BLaER1 treated with 17β-estradiol and CSF1 and Interleukin-3, amounts not matched to agents 10 nM and 100 nM (cell line): ENCODE measurements at regions not wholly inside any gene's neighbourhood (a gene's known extent, or its start where the extent isn't known, plus 50 kb on each side); places are given as distances from the start of the nearest gene placed in this dataset.
A peak's percentile ranks its signal among the peaks of the same experiment; 100 is the strongest.

Source experiments
- H3K27ac ChIP-seq, 11 experiments: shearing (Covaris generic); formaldehyde crosslinking; 2 replicates each; pipeline ENCODE4 v1.8.1; 2022
- H3K27me3 ChIP-seq, 11 experiments: shearing (Covaris generic); formaldehyde crosslinking; 2 replicates each; pipeline ENCODE4 v1.8.1; 2022
- H3K36me3 ChIP-seq, 11 experiments: shearing (Covaris generic); formaldehyde crosslinking; 2 replicates each; pipeline ENCODE4 v1.8.1; 2022
- H3K4me1 ChIP-seq, 10 experiments: shearing (Covaris generic); formaldehyde crosslinking; 2 replicates each; pipeline ENCODE4 v1.8.1; 2022
- H3K4me2 ChIP-seq, 11 experiments: shearing (Covaris generic); formaldehyde crosslinking; 2 replicates each; pipeline ENCODE4 v1.8.1; 2022
- H3K4me3 ChIP-seq, 10 experiments: shearing (Covaris generic); formaldehyde crosslinking; 2 replicates each; pipeline ENCODE4 v1.8.1; 2022
- H3K9ac ChIP-seq, 11 experiments: shearing (Covaris generic); formaldehyde crosslinking; 2 replicates each; pipeline ENCODE4 v1.8.1; 2022
- H3K9me3 ChIP-seq, 11 experiments: shearing (Covaris generic); formaldehyde crosslinking; replicated peaks in 1 of 11; 2 replicates each; pipeline ENCODE4 v1.8.1; 2022
- H4K20me1 ChIP-seq, 11 experiments: shearing (Covaris generic); formaldehyde crosslinking; 2 replicates each; pipeline ENCODE4 v1.8.1; 2022
- Cebpa-rat ChIP-seq, 11 experiments: shearing (Covaris generic); IDR thresholded peaks; 2 replicates each; pipeline ENCODE4 v1.8.1; 2022

GRCh38 chr4:136484996-136485395 lies 1047.3 kb downstream of the PCDH18 start:
- Histone ChIP-seq H3K4me1 (no peaks in the 10 kb centered on the region), H3K9me3 (no peaks in the 10 kb centered on the region), H3K36me3 (no peaks in the 10 kb centered on the region), H3K4me3 (no peak overlapping the region), H4K20me1 (no peaks in the 10 kb centered on the region), H3K4me2 (no peak overlapping the region), H3K9ac (no peak overlapping the region), H3K27ac (no peak overlapping the region), H3K27me3 (no peaks in the 10 kb centered on the region)
- no peak for TF ChIP-seq Cebpa-rat (IDR thresholded peaks at IDR 0.05)

- H3K9me3 ChIP-seq: no peaks in the 10 kb centered on the region
- H3K4me2 ChIP-seq: no peak overlapping the region
- no peak overlapping the region for H3K27ac ChIP-seq
- no peak for TF ChIP-seq Cebpa-rat (IDR thresholded peaks at IDR 0.05)
- no peaks in the 10 kb centered on the region for H3K36me3 ChIP-seq
- no peak overlapping the region for H3K4me3 ChIP-seq
- H3K4me1 ChIP-seq: no peaks in the 10 kb centered on the region
- no peak overlapping the region for H3K9ac ChIP-seq
- H4K20me1 ChIP-seq: no peaks in the 10 kb centered on the region
- no peaks in the 10 kb centered on the region for H3K27me3 ChIP-seq
Measured at GRCh38 chr4:136476753-136477152, 1055.5 kb downstream of the PCDH18 start.

- no peak overlapping the region for H3K27ac ChIP-seq
Measured at GRCh38 chr4:136471051-136471450, 1061.2 kb downstream of the PCDH18 start.

GRCh38 chr4:136465691-136466090 lies 1066.6 kb downstream of the PCDH18 start:
- Histone ChIP-seq H3K9me3 (peaks cover 0 to 7% (median 0%) of the 10 kb centered on the region in 11 experiments; a peak in 4 of 22 replicates), H4K20me1 (no peaks in the 10 kb centered on the region), H3K4me2 (no peak overlapping the region), H3K9ac (no peak overlapping the region), H3K36me3 (no peaks in the 10 kb centered on the region), H3K27ac (no peak overlapping the region), H3K4me1 (no peaks in the 10 kb centered on the region), H3K27me3 (no peaks in the 10 kb centered on the region), H3K4me3 (no peak overlapping the region)
- no peak for TF ChIP-seq Cebpa-rat (IDR thresholded peaks at IDR 0.05)

More at GRCh38 chr4:136471051-136471450, 1061.2 kb downstream of the PCDH18 start:
- no peaks in the 10 kb centered on the region for H3K36me3 ChIP-seq
- H4K20me1 ChIP-seq: no peaks in the 10 kb centered on the region
- H3K9ac ChIP-seq: no peak overlapping the region
- H3K4me3 ChIP-seq: no peak overlapping the region
- no peak for TF ChIP-seq Cebpa-rat (IDR thresholded peaks at IDR 0.05)
- no peak overlapping the region for H3K4me2 ChIP-seq
- no peaks in the 10 kb centered on the region for H3K27me3 ChIP-seq
- H3K4me1 ChIP-seq: no peaks in the 10 kb centered on the region
- H3K9me3 ChIP-seq: peaks cover 0 to 7% (median 0%) of the 10 kb centered on the region in 11 experiments; a peak in 4 of 22 replicates

- TF ChIP-seq Cebpa-rat (IDR thresholded peaks at IDR 0.05): no peak
- no peaks in the 10 kb centered on the region for H3K36me3 ChIP-seq
- no peak overlapping the region for H3K4me3 ChIP-seq
- H4K20me1 ChIP-seq: no peaks in the 10 kb centered on the region
- no peak overlapping the region for H3K9ac ChIP-seq
- no peak overlapping the region for H3K4me2 ChIP-seq
- H3K9me3 ChIP-seq: peaks cover 0 to 7% (median 0%) of the 10 kb centered on the region in 11 experiments; a peak in 4 of 22 replicates
- no peaks in the 10 kb centered on the region for H3K27me3 ChIP-seq
- no peaks in the 10 kb centered on the region for H3K4me1 ChIP-seq
- H3K27ac ChIP-seq: no peak overlapping the region
Measured at GRCh38 chr4:136463941-136464340, 1068.4 kb downstream of the PCDH18 start.

- Histone ChIP-seq H4K20me1 (no peaks in the 10 kb centered on the region), H3K27ac (no peak overlapping the region), H3K27me3 (no peaks in the 10 kb centered on the region), H3K36me3 (no peaks in the 10 kb centered on the region), H3K4me1 (no peaks in the 10 kb centered on the region), H3K4me3 (no peak overlapping the region), H3K4me2 (no peak overlapping the region), H3K9ac (no peak overlapping the region), H3K9me3 (0 out of 22 replicates have a peak, but pooled peaks cover 0 to 4% (median 0%) of the 10 kb centered on the region in 11 experiments)
- TF ChIP-seq Cebpa-rat (IDR thresholded peaks at IDR 0.05): peak in 5 of 11 experiments; percentile 18 to 51 (median 32); a peak in 3 of 22 replicates
Measured at GRCh38 chr4:136461533-136461932, 1070.8 kb downstream of the PCDH18 start.

GRCh38 chr4:136458326-136458725 lies 1074.0 kb downstream of the PCDH18 start:
- Histone ChIP-seq H3K4me2 (no peak overlapping the region), H4K20me1 (no peaks in the 10 kb centered on the region), H3K4me1 (no peaks in the 10 kb centered on the region), H3K9me3 (0 out of 22 replicates have a peak, but pooled peaks cover 0 to 4% (median 0%) of the 10 kb centered on the region in 11 experiments), H3K9ac (no peak overlapping the region), H3K36me3 (no peaks in the 10 kb centered on the region), H3K27me3 (no peaks in the 10 kb centered on the region), H3K27ac (no peak overlapping the region), H3K4me3 (no peak overlapping the region)
- no peak for TF ChIP-seq Cebpa-rat (IDR thresholded peaks at IDR 0.05)

GRCh38 chr4:136457577-136457976 lies 1074.7 kb downstream of the PCDH18 start:
- Histone ChIP-seq H3K36me3 (no peaks in the 10 kb centered on the region), H3K4me2 (no peak overlapping the region), H3K9me3 (0 out of 22 replicates have a peak, but pooled peaks cover 0 to 4% (median 0%) of the 10 kb centered on the region in 11 experiments), H3K9ac (no peak overlapping the region), H3K27me3 (no peaks in the 10 kb centered on the region), H3K27ac (no peak overlapping the region), H3K4me1 (no peaks in the 10 kb centered on the region), H3K4me3 (no peak overlapping the region), H4K20me1 (no peaks in the 10 kb centered on the region)
- no peak for TF ChIP-seq Cebpa-rat (IDR thresholded peaks at IDR 0.05)

GRCh38 chr4:136457004-136457403 lies 1075.3 kb downstream of the PCDH18 start:
- no peak overlapping the region for H3K4me3 ChIP-seq
- no peaks in the 10 kb centered on the region for H4K20me1 ChIP-seq
- no peak overlapping the region for H3K27ac ChIP-seq
- H3K4me1 ChIP-seq: no peaks in the 10 kb centered on the region
- H3K9ac ChIP-seq: no peak overlapping the region
- H3K4me2 ChIP-seq: no peak overlapping the region
- no peaks in the 10 kb centered on the region for H3K36me3 ChIP-seq
- no peaks in the 10 kb centered on the region for H3K27me3 ChIP-seq
- H3K9me3 ChIP-seq: 0 out of 22 replicates have a peak, but pooled peaks cover 0 to 4% (median 0%) of the 10 kb centered on the region in 11 experiments
- TF ChIP-seq Cebpa-rat (IDR thresholded peaks at IDR 0.05): no peak

GRCh38 chr4:136443006-136443405 lies 1089.3 kb downstream of the PCDH18 start:
- no peaks in the 10 kb centered on the region for H4K20me1 ChIP-seq
- no peaks in the 10 kb centered on the region for H3K36me3 ChIP-seq
- no peak overlapping the region for H3K4me3 ChIP-seq
- H3K9ac ChIP-seq: no peak overlapping the region
- no peaks in the 10 kb centered on the region for H3K4me1 ChIP-seq
- no peak overlapping the region for H3K4me2 ChIP-seq
- H3K27ac ChIP-seq: no peak overlapping the region
- H3K9me3 ChIP-seq: peaks cover 0 to 16% (median 11%) of the 10 kb centered on the region in 11 experiments; a peak in 16 of 22 replicates
- no peaks in the 10 kb centered on the region for H3K27me3 ChIP-seq
- no peak for TF ChIP-seq Cebpa-rat (IDR thresholded peaks at IDR 0.05)
